ENCODE measurements at regions not wholly inside any gene's neighbourhood (a gene's known extent, or its start where the extent isn't known, plus 50 kb on each side); places are given as distances from the start of the nearest gene placed in this dataset.

- no peaks in the 10 kb centered on the region for H3K9me3 ChIP-seq
- H3K36me3 ChIP-seq, result no peaks in the 10 kb centered on the region
- TF ChIP-seq EP300 (IDR thresholded peaks at IDR 0.05) (no peak), POLR2A (IDR thresholded peaks at IDR 0.05) (no peak), CTCF (IDR thresholded peaks at IDR 0.05) (no peak)
- H3K4me3 ChIP-seq, result no peak overlapping the region
- no peaks in the 10 kb centered on the region for H3K27me3 ChIP-seq
- WGBS, 3 donors, result 62 to 67% (median 65%) methylated on average over 12 of the region's 12 CpGs
- DNase-seq, result no peak
- H3K27ac ChIP-seq, result no peak overlapping the region
- H3K4me1 ChIP-seq (ENCODE audit: insufficient read depth), result no peaks in the 10 kb centered on the region
- intact Hi-C loops (cut with DNase I), result no loop called here
These were observed 375.2 kb downstream of the SHANK2 start for GRCh38 chr11:70877151-70877550.

- no peak for DNase-seq
- 78 to 90% (median 82%) methylated on average over 7 of the region's 7 CpGs for WGBS, 3 donors
- no peak for TF ChIP-seq CTCF (IDR thresholded peaks at IDR 0.05)
- no peak for TF ChIP-seq EP300 (IDR thresholded peaks at IDR 0.05)
- no peak for TF ChIP-seq POLR2A (IDR thresholded peaks at IDR 0.05)
- Histone ChIP-seq H3K27ac (no peak overlapping the region), H3K27me3 (no peaks in the 10 kb centered on the region), H3K9me3 (no peaks in the 10 kb centered on the region), H3K4me3 (no peak overlapping the region), H3K4me1 (ENCODE audit: insufficient read depth) (no peaks in the 10 kb centered on the region), H3K36me3 (no peaks in the 10 kb centered on the region)
- intact Hi-C loops (cut with DNase I), result no loop called here
These were observed 374.0 kb downstream of the SHANK2 start for GRCh38 chr11:70878366-70878765.

- no peak for TF ChIP-seq POLR2A (IDR thresholded peaks at IDR 0.05)
- no peak for TF ChIP-seq EP300 (IDR thresholded peaks at IDR 0.05)
- TF ChIP-seq CTCF (IDR thresholded peaks at IDR 0.05), result no peak
- no peaks in the 10 kb centered on the region for H3K4me1 ChIP-seq (ENCODE audit: insufficient read depth)
- H3K4me3 ChIP-seq, result no peak overlapping the region
- no peak for DNase-seq
- intact Hi-C loops (cut with DNase I), result no loop called here
- H3K9me3 ChIP-seq, result no peaks in the 10 kb centered on the region
- no peaks in the 10 kb centered on the region for H3K27me3 ChIP-seq
- H3K36me3 ChIP-seq, result no peaks in the 10 kb centered on the region
- no peak overlapping the region for H3K27ac ChIP-seq
- WGBS, 3 donors, result 81 to 86% (median 82%) methylated on average over 10 to 11 of the region's 11 CpGs
These were observed 372.6 kb downstream of the SHANK2 start for GRCh38 chr11:70879601-70880285.

- TF ChIP-seq CTCF (IDR thresholded peaks at IDR 0.05) (no peak), EP300 (IDR thresholded peaks at IDR 0.05) (no peak), POLR2A (IDR thresholded peaks at IDR 0.05) (no peak)
- no peak overlapping the region for H3K27ac ChIP-seq
- no peaks in the 10 kb centered on the region for H3K4me1 ChIP-seq (ENCODE audit: insufficient read depth)
- no peaks in the 10 kb centered on the region for H3K36me3 ChIP-seq
- H3K9me3 ChIP-seq, result no peaks in the 10 kb centered on the region
- WGBS, 3 donors, result 87 to 91% (median 91%) methylated on average over 5 of the region's 5 CpGs
- H3K27me3 ChIP-seq, result no peaks in the 10 kb centered on the region
- DNase-seq, result no peak
- H3K4me3 ChIP-seq, result no peak overlapping the region
- intact Hi-C loops (cut with DNase I), result no loop called here
These were observed 372.0 kb downstream of the SHANK2 start for GRCh38 chr11:70880416-70880815.

Data from ovary (tissue), 7 donors.